ENCODE measurements at regions not wholly inside any gene's neighbourhood (a gene's known extent, or its start where the extent isn't known, plus 50 kb on each side); places are given as distances from the start of the nearest gene placed in this dataset.

GRCh38 chr11:11728386-11728785 is 106.6 kb upstream of the GALNT18 start:
- Histone ChIP-seq H3K4me1 (ENCODE audit: insufficient read depth, low read length) (peaks cover 12% of the 10 kb centered on the region), H3K27ac (ENCODE audit: low read depth, low read length) (no peak overlapping the region), H3K4me2 (ENCODE audit: low read length) (no peak overlapping the region), H3K9me3 (ENCODE audit: insufficient read depth, low read depth, low read length) (no peaks in the 10 kb centered on the region), H4K20me1 (ENCODE audit: insufficient read depth, low read length) (no peaks in the 10 kb centered on the region), H3K4me3 (ENCODE audit: insufficient read depth, low read depth, low read length) (no peak overlapping the region), H3K36me3 (ENCODE audit: insufficient read depth, low read length) (no peaks in the 10 kb centered on the region), H3K27me3 (ENCODE audit: insufficient read depth, low read length) (peaks cover 3% of the 10 kb centered on the region), H3K79me2 (ENCODE audit: insufficient read depth, low read length) (no peaks in the 10 kb centered on the region), H3K9ac (ENCODE audit: low read length) (no peak overlapping the region), H2AFZ (ENCODE audit: low read depth, low read length) (no peak overlapping the region)
- no peak for FAIRE-seq
- peaks cover 12% of the 10 kb centered on the region for H3K4me1 Mint-ChIP-seq (ENCODE audit: low read depth, unreplicated experiment)
- no peak for DNase-seq (ENCODE audit: low read depth)
- H3K9me3 Mint-ChIP-seq (ENCODE audit: unreplicated experiment), result peaks cover 5% of the 10 kb centered on the region
- no peaks in the 10 kb centered on the region for H3K36me3 Mint-ChIP-seq (ENCODE audit: low read depth, unreplicated experiment)
- no peak for TF ChIP-seq EZH2 (IDR thresholded peaks at IDR 0.05; ENCODE audit: insufficient read depth, low read length)
- TF ChIP-seq CTCF (IDR thresholded peaks at IDR 0.05; ENCODE audit: insufficient read depth, low read depth, low read length), result no peak
- peaks cover 19% of the 10 kb centered on the region for H3K27me3 Mint-ChIP-seq (ENCODE audit: low read depth, unreplicated experiment)
- no peak overlapping the region for H3K27ac Mint-ChIP-seq (ENCODE audit: unreplicated experiment)
- H3K4me3 Mint-ChIP-seq (ENCODE audit: unreplicated experiment), result no peak overlapping the region

- Histone ChIP-seq H4K20me1 (ENCODE audit: insufficient read depth, low read length) (no peaks in the 10 kb centered on the region), H3K4me1 (ENCODE audit: insufficient read depth, low read length) (no peaks in the 10 kb centered on the region), H2AFZ (ENCODE audit: low read depth, low read length) (no peak overlapping the region), H3K27me3 (ENCODE audit: insufficient read depth, low read length) (peaks cover 3% of the 10 kb centered on the region), H3K4me2 (ENCODE audit: low read length) (no peak overlapping the region), H3K9me3 (ENCODE audit: insufficient read depth, low read depth, low read length) (no peaks in the 10 kb centered on the region), H3K9ac (ENCODE audit: low read length) (no peak overlapping the region), H3K4me3 (ENCODE audit: insufficient read depth, low read depth, low read length) (no peak overlapping the region), H3K79me2 (ENCODE audit: insufficient read depth, low read length) (no peaks in the 10 kb centered on the region), H3K27ac (ENCODE audit: low read depth, low read length) (no peak overlapping the region), H3K36me3 (ENCODE audit: insufficient read depth, low read length) (no peaks in the 10 kb centered on the region)
- H3K9me3 Mint-ChIP-seq (ENCODE audit: unreplicated experiment), result peaks cover 17% of the 10 kb centered on the region
- H3K36me3 Mint-ChIP-seq (ENCODE audit: low read depth, unreplicated experiment), result no peaks in the 10 kb centered on the region
- peaks cover 23% of the 10 kb centered on the region for H3K27me3 Mint-ChIP-seq (ENCODE audit: low read depth, unreplicated experiment)
- TF ChIP-seq CTCF (IDR thresholded peaks at IDR 0.05; ENCODE audit: insufficient read depth, low read depth, low read length), result no peak
- no peak for TF ChIP-seq EZH2 (IDR thresholded peaks at IDR 0.05; ENCODE audit: insufficient read depth, low read length)
- H3K4me1 Mint-ChIP-seq (ENCODE audit: low read depth, unreplicated experiment), result no peaks in the 10 kb centered on the region
- FAIRE-seq (no peak), DNase-seq (ENCODE audit: low read depth) (no peak)
- H3K27ac Mint-ChIP-seq (ENCODE audit: unreplicated experiment), result no peak overlapping the region
- no peak overlapping the region for H3K4me3 Mint-ChIP-seq (ENCODE audit: unreplicated experiment)
Observed at GRCh38 chr11:11725438-11725837, 103.6 kb upstream of the GALNT18 start.

GRCh38 chr11:11724994-11725393 is 103.2 kb upstream of the GALNT18 start:
- Histone ChIP-seq H3K9me3 (ENCODE audit: insufficient read depth, low read depth, low read length) (no peaks in the 10 kb centered on the region), H3K4me2 (ENCODE audit: low read length) (no peak overlapping the region), H3K27ac (ENCODE audit: low read depth, low read length) (no peak overlapping the region), H2AFZ (ENCODE audit: low read depth, low read length) (no peak overlapping the region), H4K20me1 (ENCODE audit: insufficient read depth, low read length) (no peaks in the 10 kb centered on the region), H3K9ac (ENCODE audit: low read length) (no peak overlapping the region), H3K36me3 (ENCODE audit: insufficient read depth, low read length) (no peaks in the 10 kb centered on the region), H3K4me1 (ENCODE audit: insufficient read depth, low read length) (no peaks in the 10 kb centered on the region), H3K27me3 (ENCODE audit: insufficient read depth, low read length) (peaks cover 3% of the 10 kb centered on the region), H3K79me2 (ENCODE audit: insufficient read depth, low read length) (no peaks in the 10 kb centered on the region), H3K4me3 (ENCODE audit: insufficient read depth, low read depth, low read length) (no peak overlapping the region)
- H3K27me3 Mint-ChIP-seq (ENCODE audit: low read depth, unreplicated experiment), result peaks cover 23% of the 10 kb centered on the region
- no peak for FAIRE-seq
- H3K4me1 Mint-ChIP-seq (ENCODE audit: low read depth, unreplicated experiment), result no peaks in the 10 kb centered on the region
- H3K4me3 Mint-ChIP-seq (ENCODE audit: unreplicated experiment), result no peak overlapping the region
- H3K36me3 Mint-ChIP-seq (ENCODE audit: low read depth, unreplicated experiment), result no peaks in the 10 kb centered on the region
- no peak for DNase-seq (ENCODE audit: low read depth)
- no peak for TF ChIP-seq CTCF (IDR thresholded peaks at IDR 0.05; ENCODE audit: insufficient read depth, low read depth, low read length)
- H3K27ac Mint-ChIP-seq (ENCODE audit: unreplicated experiment), result no peak overlapping the region
- H3K9me3 Mint-ChIP-seq (ENCODE audit: unreplicated experiment), result peaks cover 17% of the 10 kb centered on the region
